ENCODE measurements at regions not wholly inside any gene's neighbourhood (a gene's known extent, or its start where the extent isn't known, plus 50 kb on each side); places are given as distances from the start of the nearest gene placed in this dataset.
A peak's percentile ranks its signal among the peaks of the same experiment; 100 is the strongest.

- Histone ChIP-seq H3K4me1 (no peaks in the 10 kb centered on the region), H3K9me3 (no peaks in the 10 kb centered on the region), H3K4me3 (no peak overlapping the region), H3K27ac (no peak overlapping the region), H3K27me3 (ENCODE audit: low read depth) (no peaks in the 10 kb centered on the region), H3K36me3 (no peaks in the 10 kb centered on the region)
- intact Hi-C loops (cut with DNase I), result no loop called here
- TF ChIP-seq CTCF (IDR thresholded peaks at IDR 0.05), result no peak
- DNase-seq, result no peak
- no peak for ATAC-seq
These were observed 463.6 kb upstream of the MIS18BP1 start for GRCh38 chr14:45716572-45716971.

GRCh38 chr14:45715946-45716345 is 462.9 kb upstream of the MIS18BP1 start:
- Histone ChIP-seq H3K27me3 (ENCODE audit: low read depth) (no peaks in the 10 kb centered on the region), H3K4me3 (no peak overlapping the region), H3K36me3 (no peaks in the 10 kb centered on the region), H3K9me3 (no peaks in the 10 kb centered on the region), H3K4me1 (no peaks in the 10 kb centered on the region), H3K27ac (no peak overlapping the region)
- DNase-seq (no peak), ATAC-seq (no peak)
- no peak for TF ChIP-seq CTCF (IDR thresholded peaks at IDR 0.05)
- intact Hi-C loops (cut with DNase I), result no loop called here

GRCh38 chr14:45709541-45709940 is 456.5 kb upstream of the MIS18BP1 start:
- H3K4me3 ChIP-seq, result no peak overlapping the region
- intact Hi-C loops (cut with DNase I), result no loop called here
- H3K27me3 ChIP-seq (ENCODE audit: low read depth), result no peaks in the 10 kb centered on the region
- no peaks in the 10 kb centered on the region for H3K9me3 ChIP-seq
- no peaks in the 10 kb centered on the region for H3K36me3 ChIP-seq
- ATAC-seq (no peak), DNase-seq (no peak)
- H3K4me1 ChIP-seq, result no peaks in the 10 kb centered on the region
- TF ChIP-seq CTCF (IDR thresholded peaks at IDR 0.05), result no peak
- H3K27ac ChIP-seq, result no peak overlapping the region

GRCh38 chr14:45705940-45706534 is 453.0 kb upstream of the MIS18BP1 start:
- H3K27ac ChIP-seq, result no peak overlapping the region
- H3K4me3 ChIP-seq, result no peak overlapping the region
- ATAC-seq, result peak; percentile 23 to 72
- DNase-seq, result no peak
- H3K9me3 ChIP-seq, result no peaks in the 10 kb centered on the region
- H3K36me3 ChIP-seq, result no peaks in the 10 kb centered on the region
- TF ChIP-seq CTCF (IDR thresholded peaks at IDR 0.05), result no peak
- no peaks in the 10 kb centered on the region for H3K27me3 ChIP-seq (ENCODE audit: low read depth)
- intact Hi-C loops (cut with DNase I), result no loop called here
- no peaks in the 10 kb centered on the region for H3K4me1 ChIP-seq

- Histone ChIP-seq H3K36me3 (no peaks in the 10 kb centered on the region), H3K27me3 (ENCODE audit: low read depth) (no peaks in the 10 kb centered on the region), H3K4me3 (no peak overlapping the region), H3K27ac (no peak overlapping the region), H3K9me3 (no peaks in the 10 kb centered on the region), H3K4me1 (peaks cover 7% of the 10 kb centered on the region)
- TF ChIP-seq CTCF (IDR thresholded peaks at IDR 0.05), result no peak
- DNase-seq (no peak), ATAC-seq (no peak)
- intact Hi-C loops (cut with DNase I), result no loop called here
These were observed 446.5 kb upstream of the MIS18BP1 start for GRCh38 chr14:45699471-45699870.

Measured in lower lobe of right lung (tissue), 2 donors.